Psoas muscle (tissue), 7 donors: ENCODE measurements at regions not wholly inside any gene's neighbourhood (a gene's known extent, or its start where the extent isn't known, plus 50 kb on each side); places are given as distances from the start of the nearest gene placed in this dataset.
"Not testable (repeated sequence)": the region's sequence is repeated elsewhere in the genome, so short reads cannot be mapped to it uniquely, and the experiment has no call there.

ENCODE experiments used
- ATAC-seq, 4 donors: fragments of 200-7000 bp; cut with Tn5 transposase; one replicate each; pipeline ENCODE4 v1.9.1; 2020; ENCODE audit warnings: moderate library complexity in 3 of 4, mild to moderate bottlenecking in 2 of 4
- DNase-seq, 2 donors: peaks; one replicate each; pipeline ENCODE4 v3.0.0-alpha.2; 2020
- H3K27ac ChIP-seq: fragments of 200-600 bp; one replicate; pipeline ENCODE4 v1.8.0; 2022
- H3K27me3 ChIP-seq, 3 donors: fragments of 200-600 bp in 1 of 3; one replicate each; pipeline versions ENCODE4 v1.6.1 to v1.8.0; 2013 to 2022; ENCODE audit warnings: low read length in 2 of 3, mild to moderate bottlenecking in 2 of 3, moderate library complexity in 1 of 3; ENCODE audit not compliant: insufficient read depth in 3 of 3
- H3K36me3 ChIP-seq, 2 donors: fragments of 200-600 bp in 1 of 2; one replicate each; pipeline versions ENCODE4 v1.6.1 to v1.8.0; 2013 to 2022; ENCODE audit warnings: low read depth in 1 of 2, mild to moderate bottlenecking in 1 of 2, moderate library complexity in 1 of 2; ENCODE audit not compliant: insufficient read depth in 1 of 2
- H3K4me1 ChIP-seq: fragments of 200-600 bp; one replicate; pipeline ENCODE4 v1.8.0; 2022
- H3K4me3 ChIP-seq: fragments of 200-600 bp; one replicate; pipeline ENCODE4 v1.8.0; 2022; ENCODE audit warnings: mild to moderate bottlenecking
- H3K9me3 ChIP-seq: fragments of 200-600 bp; one replicate; pipeline ENCODE4 v1.8.0; 2022
- WGBS, 3 donors: extraction: QIAGEN DNeasy Blood & Tissue Kit; methylation state at CpG; one replicate each; pipeline versions ENCODE4 v1.1.6 to v1.1.7; 2013; 5-methylcytosine and 5-hydroxymethylcytosine counted together
- intact Hi-C, 2 donors: fragments of 100-400 bp; cut with DNase I; formaldehyde crosslinking; loops; one replicate each; pipeline versions ENCODE4 v1.11.0 to v1.14.2; 2022
- TF ChIP-seq, protein P1 (sequence below): fragments of 200-600 bp; IDR thresholded peaks from one replicate; pipeline ENCODE4 v1.8.0; 2022; ENCODE audit warnings: antibody characterized with exemption
- donor health status: healthy with polysubstance abuse.
- donor health status: DM: no; HTN: no; CAD: no; lungs with moderate emphysema.
- donor health status: Bipolar disorder and iron deficiency.
- donor health status: healthy.
- donor health status: DM: yes; HTN: yes; CAD: no.
- donor health status: DM: no; HTN: no; CAD: no.
- donor health status: DM: yes; HTN: yes; CAD: no.

DNA sequence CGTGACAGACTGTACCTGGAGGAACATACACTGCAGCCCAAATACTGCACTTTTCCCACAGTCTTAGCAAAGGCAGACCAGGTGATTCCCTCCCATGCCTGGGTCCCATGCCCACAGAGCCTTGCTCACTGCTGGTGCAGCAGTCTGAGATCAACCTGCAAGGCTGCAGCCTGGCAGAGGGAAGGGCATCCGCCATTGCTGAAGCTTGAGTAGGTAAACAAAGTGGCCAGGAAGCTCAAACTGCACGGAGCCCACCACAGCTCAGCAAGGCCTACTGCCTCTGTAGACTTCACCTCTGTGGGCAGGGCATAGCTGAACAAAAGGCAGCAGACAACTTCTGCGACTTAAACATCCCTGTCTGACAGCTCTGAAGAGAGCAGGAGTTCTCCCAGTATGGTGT is 597.8 kb upstream of the MBL2 start:
- Histone ChIP-seq H3K27ac (no peak overlapping the region), H3K4me1 (no peaks in the 10 kb centered on the region), H3K9me3 (no peaks in the 10 kb centered on the region), H3K36me3 (no peaks in the 10 kb centered on the region), H3K27me3 (no peaks in the 10 kb centered on the region), H3K4me3 (no peak overlapping the region)
- DNase-seq (no peak), ATAC-seq (no peak)
- WGBS, 3 donors, result 85 to 89% (median 86%) methylated on average over 4 of the region's 4 CpGs
- intact Hi-C loops, result no loop called here
- TF ChIP-seq, protein P1, sequence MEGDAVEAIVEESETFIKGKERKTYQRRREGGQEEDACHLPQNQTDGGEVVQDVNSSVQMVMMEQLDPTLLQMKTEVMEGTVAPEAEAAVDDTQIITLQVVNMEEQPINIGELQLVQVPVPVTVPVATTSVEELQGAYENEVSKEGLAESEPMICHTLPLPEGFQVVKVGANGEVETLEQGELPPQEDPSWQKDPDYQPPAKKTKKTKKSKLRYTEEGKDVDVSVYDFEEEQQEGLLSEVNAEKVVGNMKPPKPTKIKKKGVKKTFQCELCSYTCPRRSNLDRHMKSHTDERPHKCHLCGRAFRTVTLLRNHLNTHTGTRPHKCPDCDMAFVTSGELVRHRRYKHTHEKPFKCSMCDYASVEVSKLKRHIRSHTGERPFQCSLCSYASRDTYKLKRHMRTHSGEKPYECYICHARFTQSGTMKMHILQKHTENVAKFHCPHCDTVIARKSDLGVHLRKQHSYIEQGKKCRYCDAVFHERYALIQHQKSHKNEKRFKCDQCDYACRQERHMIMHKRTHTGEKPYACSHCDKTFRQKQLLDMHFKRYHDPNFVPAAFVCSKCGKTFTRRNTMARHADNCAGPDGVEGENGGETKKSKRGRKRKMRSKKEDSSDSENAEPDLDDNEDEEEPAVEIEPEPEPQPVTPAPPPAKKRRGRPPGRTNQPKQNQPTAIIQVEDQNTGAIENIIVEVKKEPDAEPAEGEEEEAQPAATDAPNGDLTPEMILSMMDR, result no peak

DNA sequence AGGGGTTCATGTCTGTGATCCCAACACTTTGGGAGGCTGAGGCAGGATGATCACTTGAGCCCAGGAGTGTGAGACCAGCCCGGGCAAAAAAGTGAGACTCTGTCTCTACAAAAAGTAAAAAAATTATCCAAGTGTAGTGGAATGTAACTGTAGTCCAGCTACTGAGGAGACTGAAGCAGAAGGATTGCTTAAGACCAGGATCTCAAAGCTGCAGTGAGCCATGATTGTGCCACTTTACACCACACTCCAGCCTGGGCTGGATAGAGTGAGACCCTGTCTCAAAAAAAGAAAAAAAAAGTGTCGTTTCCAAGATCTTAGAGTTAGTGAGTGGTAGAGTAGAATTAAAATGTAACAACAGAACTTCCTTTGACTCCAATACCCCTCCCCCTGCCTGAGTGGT is 589.4 kb upstream of the MBL2 start:
- Histone ChIP-seq H3K4me3 (no peak overlapping the region), H3K27ac (no peak overlapping the region)
- WGBS, 3 donors, result 32 to 46% (median 38%) methylated on average over 2 of the region's 2 CpGs

DNA sequence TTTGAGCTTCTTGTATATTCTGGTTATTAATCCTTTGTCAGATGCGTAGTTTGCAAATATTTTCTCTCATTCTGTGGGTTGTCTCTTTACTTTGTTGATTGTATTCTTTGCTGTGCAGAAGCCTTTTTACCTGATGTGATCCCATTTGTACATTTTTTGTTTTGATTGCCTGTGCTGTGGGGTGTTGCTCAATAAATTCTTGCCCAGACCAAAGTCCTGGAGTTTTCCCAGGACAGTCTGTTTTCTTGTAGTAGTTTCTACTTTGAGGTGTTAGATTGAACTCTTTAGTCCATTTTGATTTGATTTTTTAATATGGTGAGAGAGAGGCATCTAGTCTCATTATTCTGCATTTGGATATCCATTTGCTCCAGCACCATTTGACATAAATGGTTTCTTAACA is 588.7 kb upstream of the MBL2 start:
- no peak for DNase-seq
- Histone ChIP-seq H3K9me3 (no peaks in the 10 kb centered on the region), H3K4me3 (no peak overlapping the region), H3K27me3 (no peaks in the 10 kb centered on the region), H3K36me3 (no peaks in the 10 kb centered on the region), H3K27ac (no peak overlapping the region), H3K4me1 (no peaks in the 10 kb centered on the region)
- TF ChIP-seq, protein P1, result no peak
- 97 to 100% (median 97%) methylated on average over 1 of the region's 1 CpG for WGBS, 3 donors
- ATAC-seq, result no peak
- intact Hi-C loops, result no loop called here

More for the DNA sequence above, 589.4 kb upstream of the MBL2 start:
- DNase-seq (no peak), ATAC-seq (no peak)
- TF ChIP-seq, protein P1, result no peak
- no peaks in the 10 kb centered on the region for H3K36me3 ChIP-seq
- no peaks in the 10 kb centered on the region for H3K9me3 ChIP-seq
- no peaks in the 10 kb centered on the region for H3K27me3 ChIP-seq
- intact Hi-C loops, result no loop called here
- H3K4me1 ChIP-seq, result no peaks in the 10 kb centered on the region

DNA sequence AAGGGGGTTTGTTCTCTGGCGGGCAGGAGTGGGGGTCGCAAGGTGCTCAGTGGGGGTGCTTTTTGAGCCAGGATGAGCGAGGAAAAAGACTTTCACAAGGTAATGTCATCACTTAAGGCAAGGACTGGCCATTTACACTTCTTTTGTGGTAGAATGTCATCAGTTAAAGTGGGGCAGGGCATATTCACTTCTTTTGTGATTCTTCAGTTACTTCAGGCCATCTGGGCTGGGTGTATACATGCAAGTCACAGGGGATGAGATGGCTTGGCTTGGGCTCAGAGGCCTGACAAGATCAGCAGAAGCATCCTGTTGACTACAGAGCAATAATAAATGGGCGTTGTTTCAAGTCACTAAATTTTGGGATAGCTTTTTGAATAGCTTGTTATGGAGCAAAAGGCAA is 586.4 kb upstream of the MBL2 start:
- intact Hi-C loops, H3K27ac ChIP-seq, DNase-seq, H3K27me3 ChIP-seq, H3K36me3 ChIP-seq, H3K4me1 ChIP-seq, H3K4me3 ChIP-seq, ATAC-seq, H3K9me3 ChIP-seq: not testable (repeated sequence)
- WGBS, 3 donors, result 66 to 72% (median 67%) methylated on average over 1 to 4 of the region's 4 CpGs

DNA sequence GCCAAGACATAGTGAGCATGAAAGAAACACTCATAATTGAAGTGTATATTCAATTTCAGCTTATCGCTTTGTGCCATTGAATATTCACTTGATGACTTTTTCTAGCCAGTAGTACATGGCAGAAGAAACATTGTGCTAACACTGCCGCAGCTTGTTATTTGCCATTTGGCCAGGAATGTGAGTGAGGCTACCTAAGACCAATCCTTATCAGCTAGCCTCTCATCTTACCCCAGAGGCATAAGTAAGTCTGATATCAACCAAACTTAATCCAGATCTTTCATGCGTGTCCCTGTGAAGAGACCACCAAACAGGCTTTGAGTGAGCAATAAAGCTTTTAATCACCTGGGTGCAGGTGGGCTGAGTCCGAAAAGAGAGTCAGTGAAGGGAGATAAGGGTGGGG is 586.0 kb upstream of the MBL2 start:
- TF ChIP-seq, protein P1, result no peak
- no peak for ATAC-seq
- intact Hi-C loops, result no loop called here
- Histone ChIP-seq H3K36me3 (no peaks in the 10 kb centered on the region), H3K4me1 (no peaks in the 10 kb centered on the region), H3K27me3 (no peaks in the 10 kb centered on the region), H3K27ac (no peak overlapping the region), H3K9me3 (no peaks in the 10 kb centered on the region), H3K4me3 (no peak overlapping the region)
- 83 to 92% (median 85%) methylated on average over 4 of the region's 4 CpGs for WGBS, 3 donors
- no peak for DNase-seq
